Activated naive CD4-positive, alpha-beta T cell treated with Interleukin-2 at 50 U/mL for 16 hours (primary cell): ENCODE measurements at regions not wholly inside any gene's neighbourhood (a gene's known extent, or its start where the extent isn't known, plus 50 kb on each side); places are given as distances from the start of the nearest gene placed in this dataset.
"Not testable (repeated sequence)": the region's sequence is repeated elsewhere in the genome, so short reads cannot be mapped to it uniquely, and the experiment has no call there.

Source experiments
- DNase-seq: peaks from one replicate; pipeline ENCODE4 v3.0.0-alpha.2; 2020

DNA sequence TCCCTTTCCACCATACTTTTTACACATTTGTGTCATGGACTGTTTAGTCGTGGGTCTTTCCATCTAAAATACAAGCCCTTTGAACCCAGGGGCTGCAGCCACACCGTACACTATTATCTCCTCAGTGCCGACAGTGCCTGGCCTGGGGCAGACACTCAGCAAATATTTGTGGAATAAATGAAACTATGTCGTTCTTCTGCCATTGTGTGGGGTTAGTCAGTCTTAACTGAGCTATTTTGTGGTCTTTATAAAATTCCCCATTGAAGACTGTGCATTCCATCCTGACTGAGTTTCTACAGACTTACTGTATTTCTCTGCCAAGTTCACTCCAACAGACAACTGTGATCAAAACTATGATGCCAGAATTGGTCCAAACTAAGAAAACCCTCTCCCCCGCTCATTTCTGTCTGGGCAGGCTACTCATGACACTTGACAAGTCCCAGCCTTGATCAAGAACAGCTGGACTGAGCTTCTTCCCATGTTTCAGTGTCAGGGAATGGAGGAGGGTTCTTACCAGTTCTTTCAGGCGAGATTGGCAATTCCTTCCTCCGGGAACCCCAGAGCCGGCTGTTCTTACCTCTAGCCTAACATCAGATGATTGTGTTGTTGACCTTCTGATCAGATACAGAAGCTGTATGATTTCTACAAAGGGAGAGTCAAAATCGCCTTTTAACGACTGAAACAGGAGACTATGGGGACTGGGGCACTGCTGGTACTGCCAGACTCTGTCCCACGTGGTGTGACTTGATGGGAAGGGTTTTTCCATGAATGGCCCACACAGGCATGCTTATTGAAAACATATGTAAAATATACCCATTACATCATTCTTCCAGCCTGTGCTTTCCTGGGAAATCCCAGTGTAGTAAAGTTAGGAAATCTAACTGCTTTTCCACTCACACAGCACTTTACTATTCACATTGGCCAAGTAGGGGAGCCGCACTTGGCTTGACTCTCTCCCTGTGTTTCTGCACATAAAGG is 77.4 kb upstream of the NPAS2 start:
- no peak for DNase-seq

DNA sequence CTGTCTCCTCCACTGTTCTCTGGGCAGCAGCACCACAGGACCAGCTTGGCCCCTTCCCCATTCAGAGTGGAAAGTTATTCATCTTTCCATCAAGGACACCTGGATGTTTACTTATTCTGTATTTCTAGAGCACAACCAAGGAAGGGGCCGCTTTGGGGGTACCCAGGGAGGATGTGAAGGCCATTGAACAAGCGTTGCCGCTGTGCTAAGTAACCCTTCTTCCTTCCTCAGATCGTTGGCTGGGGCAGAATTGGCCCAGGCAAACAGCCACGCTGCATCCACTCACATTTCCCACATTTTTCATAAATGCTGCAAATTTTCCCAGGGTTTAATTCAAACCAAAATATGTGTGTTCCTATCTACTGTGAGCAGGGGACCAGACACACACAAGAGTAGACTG is 76.2 kb upstream of the NPAS2 start:
- no peak for DNase-seq

DNA sequence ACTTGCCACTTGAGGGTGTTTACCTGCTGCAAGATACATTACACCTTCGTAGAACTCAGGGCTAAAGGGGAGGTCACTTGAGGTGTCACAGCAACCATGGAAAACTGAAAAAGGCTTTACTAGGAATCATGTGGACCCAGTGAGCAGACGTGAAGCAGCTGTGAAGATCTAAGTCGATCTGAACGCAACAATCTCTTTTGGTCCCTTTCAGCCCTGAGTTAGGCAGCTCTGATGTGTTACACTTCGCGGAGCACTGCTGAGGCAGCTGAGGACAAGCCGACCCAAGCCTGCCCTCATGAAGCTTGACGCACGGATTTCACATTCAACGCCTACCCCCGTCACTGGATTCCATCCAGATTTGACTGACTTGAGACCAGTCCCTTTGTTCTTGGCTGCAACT is 75.8 kb upstream of the NPAS2 start:
- DNase-seq, result no peak

DNA sequence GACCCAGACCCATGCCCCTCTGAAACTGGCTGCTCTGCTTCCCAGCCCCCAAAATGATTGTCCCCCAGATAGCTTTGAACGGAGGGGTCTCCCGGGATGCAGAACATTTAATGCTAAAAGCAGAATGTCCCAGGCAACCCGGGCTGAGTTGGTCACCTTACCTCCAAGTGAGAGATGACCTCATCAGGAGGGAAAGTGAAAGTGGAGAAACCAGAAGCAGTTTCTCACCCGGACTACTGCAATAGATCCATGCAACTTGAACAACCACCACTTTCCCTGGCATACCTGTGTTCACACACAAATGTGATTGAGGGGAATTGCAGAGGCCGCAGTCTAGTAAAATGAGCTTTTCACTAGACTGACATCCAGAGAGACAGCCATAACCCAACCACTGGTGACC is 75.3 kb upstream of the NPAS2 start:
- no peak for DNase-seq

DNA sequence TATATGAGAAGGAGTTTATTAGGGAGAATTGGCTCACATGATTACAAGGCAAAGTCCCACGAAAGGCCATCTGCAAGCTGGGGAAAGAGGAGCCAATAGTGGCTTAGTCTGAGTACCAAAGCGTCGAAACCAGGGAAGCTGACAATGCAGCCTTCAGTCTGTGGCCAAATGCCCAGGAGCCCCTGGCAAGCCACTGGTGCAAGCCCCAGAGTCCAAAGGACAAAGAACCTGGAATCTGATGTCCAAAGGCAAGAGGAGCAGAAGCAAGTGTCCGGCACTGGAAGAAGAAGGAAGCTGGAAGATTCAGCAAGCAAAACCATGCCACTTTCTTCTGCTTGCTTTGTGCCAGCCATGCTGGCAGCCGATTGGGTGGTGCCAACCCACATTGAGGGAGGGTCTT is 74.3 kb upstream of the NPAS2 start:
- DNase-seq, result no peak

DNA sequence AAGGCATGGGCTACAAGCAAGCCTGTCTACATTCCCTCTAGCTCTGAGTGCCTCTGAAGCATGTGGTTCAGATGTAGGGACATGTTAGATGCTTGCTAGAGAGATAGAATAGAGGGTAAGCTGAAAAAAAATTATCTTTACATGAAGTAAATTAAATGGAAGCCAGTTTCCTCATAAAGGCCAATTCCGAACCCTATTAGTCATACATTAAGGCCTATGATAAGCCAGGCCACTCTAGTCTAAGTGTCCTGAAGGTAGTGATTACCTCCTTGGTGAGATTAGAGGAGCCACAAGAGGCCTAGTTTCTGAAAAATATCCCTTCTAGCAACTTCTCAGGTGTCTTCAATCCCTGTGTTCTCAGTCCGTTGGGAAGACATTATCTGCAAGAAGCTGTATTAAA is 72.4 kb upstream of the NPAS2 start:
- DNase-seq, result no peak

DNA sequence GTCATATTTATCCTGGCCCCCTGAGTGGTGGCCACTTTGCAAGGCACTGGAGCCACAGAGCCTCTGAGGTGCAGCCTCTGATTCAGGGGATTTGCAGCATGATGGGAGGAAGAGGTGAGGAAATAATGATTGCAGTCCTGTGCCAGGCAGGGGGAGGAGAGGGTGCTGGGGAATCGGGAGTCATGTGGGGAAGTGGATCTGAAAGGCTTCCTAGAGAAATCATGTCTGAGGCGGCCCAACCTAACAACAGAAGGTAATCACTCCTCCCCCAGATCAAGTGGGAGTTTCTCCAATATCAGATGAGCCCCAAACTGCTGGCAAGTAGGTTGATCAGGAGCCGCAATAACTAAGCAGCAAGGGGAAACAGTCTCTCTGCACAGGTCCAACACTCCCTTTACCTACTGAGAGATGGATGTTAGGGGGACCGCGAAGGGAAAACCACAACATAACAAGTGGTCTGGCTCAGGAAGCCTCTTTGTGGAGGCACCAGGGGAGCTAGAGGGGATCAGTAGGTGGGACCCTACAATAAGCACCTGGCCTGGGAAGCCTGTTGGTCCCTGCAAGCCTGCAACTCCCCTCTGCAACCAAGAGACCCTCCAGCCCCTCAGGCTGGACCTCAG is 71.8 kb upstream of the NPAS2 start:
- no peak for DNase-seq

DNA sequence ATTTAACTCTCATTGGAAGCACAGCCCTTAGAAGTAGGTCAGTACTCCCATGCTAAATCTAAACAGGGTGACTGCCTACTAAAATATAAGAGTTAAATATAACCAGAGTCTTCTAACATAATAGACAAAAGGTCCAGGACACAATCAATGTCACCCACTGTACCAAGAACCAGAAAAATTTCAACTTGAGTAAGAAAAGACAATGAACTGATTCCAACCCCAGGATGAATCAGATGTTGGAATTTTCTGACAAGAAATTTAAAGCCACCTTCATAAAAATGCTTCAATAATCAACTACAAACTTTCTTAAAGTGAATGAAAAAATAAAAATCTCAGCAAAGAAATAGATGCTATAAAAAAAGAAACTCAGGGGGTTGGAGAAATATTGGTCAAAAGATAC is 71.3 kb upstream of the NPAS2 start:
- DNase-seq, result no peak

DNA sequence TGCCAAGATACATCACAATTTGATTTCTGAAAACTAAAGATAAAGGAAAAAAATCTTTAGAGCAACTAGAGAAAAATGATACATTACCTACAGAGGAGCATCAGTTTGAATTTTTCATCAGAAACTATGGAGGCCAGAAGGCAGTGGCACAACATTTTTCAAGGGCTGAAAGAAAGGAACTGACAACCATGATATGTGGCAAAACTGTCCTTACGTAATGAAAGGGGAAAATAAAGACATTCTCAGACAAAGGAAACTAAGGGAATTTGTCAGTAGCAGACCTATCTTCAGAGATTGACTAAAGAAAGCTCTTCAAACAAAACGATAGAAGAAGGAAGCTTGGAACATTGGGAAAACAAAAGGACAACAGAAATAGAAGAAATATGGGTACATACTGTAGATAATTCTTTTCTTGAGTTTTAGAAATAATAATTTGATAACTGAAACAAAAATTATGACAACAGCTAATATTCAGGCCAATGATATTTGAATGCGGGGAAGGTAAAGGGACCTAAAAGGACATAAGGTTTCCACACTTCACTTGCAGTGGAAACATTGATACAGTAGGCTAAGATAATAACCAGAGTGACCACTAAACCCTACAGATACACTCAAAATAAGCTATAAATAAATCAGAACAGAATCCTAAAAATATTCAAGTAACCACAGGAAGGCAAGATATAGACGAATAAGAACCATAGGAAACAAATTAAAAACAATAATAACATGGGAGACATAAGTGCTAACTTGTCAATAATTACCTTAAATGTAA is 70.0 kb upstream of the NPAS2 start:
- no peak for DNase-seq

DNA sequence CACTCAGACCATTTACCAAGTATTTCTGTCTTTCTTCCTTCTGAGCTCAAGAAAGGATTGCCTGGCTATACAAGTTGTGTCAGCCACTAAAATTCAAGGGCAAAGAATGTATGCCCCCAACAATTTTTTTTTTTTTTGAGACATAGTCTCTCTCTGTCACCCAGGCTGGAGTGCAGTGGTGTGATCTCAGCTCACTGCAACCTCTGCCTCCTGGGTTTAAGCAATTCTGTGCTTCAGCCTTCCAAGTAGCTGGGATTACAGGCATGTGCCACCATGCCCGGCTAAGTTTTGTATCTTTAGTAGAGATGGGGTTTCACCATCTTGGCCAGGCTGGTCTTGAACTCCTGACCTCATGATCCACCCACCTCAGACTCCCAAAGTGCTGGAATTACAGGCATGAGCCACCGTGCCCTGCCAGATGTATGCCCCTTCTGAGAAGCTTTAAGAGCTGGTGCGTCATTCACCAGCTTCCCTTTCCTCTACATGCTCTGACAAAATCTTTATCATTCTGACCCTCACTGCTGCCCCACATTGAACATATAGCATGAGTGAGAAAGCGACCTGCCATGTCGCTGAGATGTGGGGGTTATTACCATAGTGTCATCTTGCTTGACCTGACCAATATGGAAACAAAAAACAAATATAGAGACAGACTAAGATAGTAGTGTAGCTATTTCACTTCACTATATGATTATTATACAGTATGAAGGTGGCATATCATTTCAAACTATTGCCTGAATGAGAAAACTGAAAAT is 67.9 kb upstream of the NPAS2 start:
- not testable (repeated sequence) for DNase-seq

DNA sequence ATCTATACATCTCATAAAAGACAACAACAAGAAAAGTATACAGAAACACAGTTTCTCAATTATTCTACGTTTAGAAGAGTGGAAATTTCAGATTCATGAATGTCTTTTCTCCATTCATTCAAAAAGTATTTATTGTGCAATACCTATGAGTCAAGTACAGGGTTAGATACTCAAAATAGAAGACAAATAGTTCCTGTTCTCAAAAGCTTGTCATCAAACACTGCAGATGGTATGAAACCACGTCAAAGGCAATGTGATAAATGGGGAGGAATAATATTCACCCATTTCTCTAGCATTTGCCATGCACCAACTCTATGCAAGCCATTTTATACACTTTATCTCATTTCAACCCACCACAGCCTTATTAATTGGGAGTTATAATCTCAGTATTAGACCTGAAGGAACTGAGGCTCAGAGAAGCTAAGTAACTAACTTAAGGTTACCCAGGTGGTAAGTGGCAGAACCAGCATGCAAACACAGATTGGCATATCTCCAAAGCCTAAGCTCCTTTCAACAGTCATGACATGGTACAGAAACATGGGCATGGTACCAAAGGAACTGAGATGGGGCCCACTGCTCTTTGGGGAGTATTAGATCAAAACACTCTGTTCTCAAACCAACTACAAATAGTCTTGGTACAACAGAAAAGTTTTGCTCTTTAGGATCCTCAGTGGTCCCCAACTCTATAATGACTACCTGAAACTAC is 67.2 kb upstream of the NPAS2 start:
- DNase-seq, result no peak

DNA sequence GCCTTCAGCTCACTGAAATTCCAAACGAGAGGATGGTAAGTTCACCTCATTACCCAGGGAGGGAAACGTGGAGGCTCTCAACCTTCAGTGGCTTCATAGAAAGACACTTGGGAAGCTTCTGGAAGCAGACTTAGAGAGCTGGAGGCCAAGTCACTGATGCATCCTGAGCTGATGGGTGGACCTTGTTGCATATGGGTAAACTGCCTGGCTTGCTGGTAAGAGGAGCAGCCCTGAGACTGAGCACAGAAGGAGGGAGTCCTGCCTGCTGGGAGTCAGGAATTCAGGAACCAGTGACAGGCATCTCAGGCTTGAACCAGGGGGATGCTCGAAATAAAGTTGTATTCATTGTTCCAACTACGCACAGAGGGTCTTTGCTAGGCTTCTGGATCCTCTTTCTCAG is 66.5 kb upstream of the NPAS2 start:
- DNase-seq, result no peak

DNA sequence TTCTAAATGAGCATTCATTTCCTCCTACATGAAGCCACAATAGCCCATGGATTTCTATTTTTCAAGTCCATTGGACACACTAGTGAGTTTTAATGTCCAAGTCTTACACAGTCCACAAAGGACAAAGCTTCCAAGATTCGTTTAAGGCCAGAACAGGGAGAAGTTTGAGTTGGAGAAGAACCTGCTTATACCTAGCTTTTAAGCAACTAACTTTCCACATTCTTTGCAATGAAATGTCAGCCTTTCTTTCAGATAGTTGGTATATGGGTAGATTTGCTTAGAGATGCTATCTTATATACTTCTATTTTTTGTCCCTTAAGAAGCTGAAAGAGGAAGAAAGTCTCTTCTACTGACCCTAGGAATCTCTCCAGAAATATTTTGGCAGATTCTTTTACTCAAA is 66.1 kb upstream of the NPAS2 start:
- no peak for DNase-seq

DNA sequence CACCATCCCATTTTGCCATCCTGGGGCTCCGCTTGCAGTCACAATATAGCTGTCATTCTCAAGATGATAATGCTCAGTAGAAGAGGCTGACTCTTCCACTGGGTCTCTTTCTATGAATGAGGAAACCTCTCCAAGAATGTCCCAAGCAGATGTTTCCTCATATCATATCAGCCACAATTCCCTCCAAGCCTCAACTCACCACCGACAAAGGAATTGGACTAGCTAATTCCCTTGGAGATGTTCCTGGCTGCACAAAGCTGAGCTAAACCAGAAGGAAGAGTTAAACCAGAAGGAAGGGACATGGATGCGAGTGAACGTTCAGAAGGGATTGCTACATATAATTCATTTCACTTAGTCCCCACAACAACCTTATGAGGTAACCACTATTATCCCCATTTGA is 65.0 kb upstream of the NPAS2 start:
- DNase-seq, result no peak

DNA sequence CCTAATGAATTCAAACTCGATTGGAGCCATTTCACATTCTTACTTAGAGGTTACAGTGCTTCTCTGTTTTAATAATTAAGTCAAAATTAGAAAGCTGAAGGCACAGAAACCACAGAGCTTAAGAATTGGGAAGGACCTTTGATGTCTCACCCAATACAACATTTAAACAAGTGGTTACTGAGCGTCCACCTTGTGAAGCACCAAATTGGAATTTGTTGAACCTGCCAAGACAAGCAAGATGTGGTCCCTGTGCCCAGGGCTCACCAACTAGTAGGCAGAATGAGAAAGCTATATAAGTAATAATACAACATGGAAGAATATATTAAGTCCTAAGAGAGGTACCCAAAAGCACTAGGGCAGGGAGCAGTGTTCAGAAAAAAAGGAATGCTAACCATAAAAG is 64.5 kb upstream of the NPAS2 start:
- no peak for DNase-seq

DNA sequence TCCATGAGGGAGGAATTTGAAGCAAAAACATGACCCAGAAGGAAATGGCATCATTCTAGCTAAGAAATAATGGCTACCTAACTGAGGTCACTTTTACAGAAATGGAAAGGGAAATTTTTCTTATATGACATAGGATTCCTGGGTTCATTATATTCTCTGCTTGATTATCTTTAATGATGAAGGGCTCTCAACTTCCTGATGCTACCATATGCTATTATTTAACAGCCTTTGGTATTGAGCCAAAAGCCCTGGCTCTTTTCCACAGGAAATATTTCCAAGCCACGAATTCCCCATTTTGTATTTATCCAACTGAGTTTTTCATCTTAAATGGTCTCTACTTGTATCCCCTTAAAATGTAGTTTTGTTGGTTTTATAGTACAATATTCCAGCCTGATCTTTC is 63.2 kb upstream of the NPAS2 start:
- DNase-seq, result no peak

DNA sequence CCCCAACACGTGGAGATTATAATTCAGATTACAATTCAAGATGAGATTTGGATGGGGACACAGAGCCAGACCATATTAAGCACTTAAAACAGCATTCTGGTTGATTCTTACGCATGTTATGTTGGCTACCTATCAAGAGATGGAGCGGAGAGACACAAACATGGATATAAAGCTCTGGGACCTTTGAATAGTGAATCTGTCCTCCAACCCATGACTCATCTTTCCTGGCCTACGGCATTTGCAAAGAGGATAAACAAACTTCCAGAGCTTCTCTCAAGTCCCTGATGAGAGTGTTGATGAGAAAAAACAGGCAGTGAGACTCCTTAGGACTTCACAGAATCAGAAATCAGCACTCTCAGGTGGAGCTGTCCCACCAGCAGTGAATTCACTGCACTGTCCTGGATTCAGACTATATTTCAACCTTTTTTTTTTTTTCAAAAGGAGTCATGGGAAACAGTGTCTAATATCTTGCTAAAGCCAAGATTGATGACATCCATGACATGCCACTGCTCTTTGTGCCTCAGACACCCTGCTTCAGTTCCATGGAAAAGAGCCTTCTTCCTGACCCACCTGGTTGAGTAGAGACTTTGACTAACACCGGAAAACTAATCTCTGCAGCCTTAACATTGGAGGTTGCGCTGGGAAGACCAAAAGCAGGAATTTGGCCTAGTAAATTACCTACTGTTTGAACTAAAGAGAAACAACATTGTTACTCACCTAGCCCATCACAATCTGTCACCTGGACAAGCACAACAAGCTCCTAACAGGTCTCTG is 62.1 kb upstream of the NPAS2 start:
- no peak for DNase-seq

DNA sequence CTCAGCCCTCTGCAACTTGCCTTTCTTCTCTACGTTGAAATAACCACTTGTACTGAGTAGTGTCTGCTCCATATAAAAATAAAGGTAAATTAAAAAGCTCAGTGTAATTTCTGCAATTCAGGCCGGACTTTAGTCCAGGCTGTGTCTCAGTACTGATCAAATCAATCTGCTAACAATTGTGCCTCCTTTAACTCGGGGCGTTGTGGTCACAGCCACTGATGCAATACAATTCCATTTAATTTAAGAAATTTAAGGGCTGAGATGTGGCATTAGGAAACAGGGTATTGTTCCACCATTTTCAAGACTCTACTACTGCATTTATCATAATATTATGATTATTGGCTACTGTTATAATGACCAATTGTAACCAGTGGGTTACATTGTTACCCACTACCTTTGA is 60.0 kb upstream of the NPAS2 start:
- no peak for DNase-seq

DNA sequence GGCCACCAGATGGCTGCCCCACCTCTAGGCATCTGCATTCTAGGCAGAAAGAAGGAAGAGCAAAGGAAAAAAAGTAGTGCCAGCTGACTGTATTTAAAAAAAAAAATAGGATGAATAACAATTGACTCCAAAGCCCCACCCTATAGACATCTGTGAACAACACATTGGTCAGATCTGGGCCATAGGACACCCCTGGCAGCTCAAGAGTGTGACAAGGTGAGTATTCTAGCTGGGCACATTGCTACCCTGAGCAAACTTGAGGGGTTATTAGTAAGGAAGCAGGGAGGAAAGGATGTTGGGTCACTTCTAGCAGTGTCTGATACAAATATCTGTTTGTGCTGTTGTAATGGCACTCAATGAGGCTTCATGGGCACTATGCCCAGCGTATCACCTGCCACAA is 58.6 kb upstream of the NPAS2 start:
- no peak for DNase-seq

DNA sequence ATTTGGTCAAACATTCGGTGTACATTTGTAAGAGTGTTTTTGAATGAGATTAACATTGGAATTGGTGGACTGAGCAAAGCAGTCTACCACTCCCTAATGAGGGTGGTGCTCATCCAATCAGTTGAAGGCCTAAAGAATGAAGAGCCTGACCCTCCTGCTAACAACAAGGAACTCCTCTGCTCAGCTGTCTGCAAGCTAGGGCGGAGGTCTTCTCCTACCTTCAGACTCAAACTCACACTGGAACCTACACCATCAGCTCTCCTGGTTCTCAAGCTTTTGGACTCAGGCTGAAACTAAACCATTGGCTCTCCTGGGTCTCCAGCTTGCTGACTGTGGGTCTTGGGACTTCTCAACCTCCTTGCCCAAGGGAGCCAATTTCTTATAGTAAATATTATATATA is 55.5 kb upstream of the NPAS2 start:
- DNase-seq, result no peak

DNA sequence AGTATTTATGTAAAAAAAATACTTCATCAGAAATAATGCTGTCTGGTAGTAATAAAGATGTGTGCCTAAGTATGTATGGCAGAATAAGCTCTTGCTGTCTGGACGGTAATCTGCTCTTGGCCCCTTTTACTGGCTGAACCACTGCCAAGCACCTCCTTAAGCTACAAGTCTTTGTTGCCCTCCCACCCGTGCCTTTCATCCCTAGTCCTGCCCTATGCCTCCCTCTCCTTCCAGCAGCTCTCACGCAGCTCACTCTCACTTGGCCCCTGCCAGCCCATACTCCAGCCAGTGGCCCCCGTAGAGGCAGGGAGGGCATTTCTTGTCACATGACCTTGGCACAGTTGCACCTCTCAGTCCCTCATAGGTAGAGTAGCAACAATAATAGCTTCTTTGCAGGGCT is 54.5 kb upstream of the NPAS2 start:
- DNase-seq, result no peak

DNA sequence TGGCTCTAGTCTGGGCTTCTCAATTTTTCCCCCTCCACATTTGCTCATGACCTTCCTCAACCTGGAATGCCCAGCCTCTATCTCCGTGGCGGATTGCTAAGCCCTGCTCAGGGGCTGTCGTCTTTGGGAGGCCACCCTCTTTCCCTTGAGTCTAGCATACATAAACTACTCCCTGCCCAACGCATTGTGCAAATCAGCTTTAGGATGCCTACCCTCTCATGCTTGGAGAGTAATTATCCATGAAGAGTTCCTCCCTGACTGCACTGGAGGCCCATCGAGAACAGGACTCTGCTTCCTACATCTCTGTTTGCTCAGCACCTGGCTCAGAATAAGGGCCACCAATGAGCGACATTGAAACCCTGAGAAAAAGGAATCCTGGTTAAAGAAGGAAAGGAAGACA is 53.7 kb upstream of the NPAS2 start:
- DNase-seq, result no peak
